Gastrocnemius medialis (tissue), 4 donors: ENCODE measurements at regions not wholly inside any gene's neighbourhood (a gene's known extent, or its start where the extent isn't known, plus 50 kb on each side); places are given as distances from the start of the nearest gene placed in this dataset.
"Not testable (repeated sequence)": the region's sequence is repeated elsewhere in the genome, so short reads cannot be mapped to it uniquely, and the experiment has no call there.

ENCODE experiments used
- CTCF ChIP-seq, 5 experiments: fragments of 450-650 bp in 3 of 5; fragments of 200-600 bp in 2 of 5; sonication (generic) in 2 of 5; IDR thresholded peaks in 4 of 5; conservative IDR thresholded peaks in 1 of 5; 1 replicate in 4 of 5; 2 replicates in 1 of 5; pipeline ENCODE4 v1.5.1; 2016 to 2019; ENCODE audit warnings: antibody characterized with exemption in 5 of 5, mild to moderate bottlenecking in 3 of 5, moderate library complexity in 3 of 5
- POLR2A ChIP-seq, 2 donors: fragments of 450-650 bp; IDR thresholded peaks; one replicate each; pipeline ENCODE4 v1.6.1; 2017; ENCODE audit warnings: antibody characterized with exemption in 2 of 2, mild to moderate bottlenecking in 2 of 2, moderate library complexity in 2 of 2

GRCh38 chr11:129572667-129573066 lies 197.0 kb downstream of the BARX2 start:
- not testable (repeated sequence) for TF ChIP-seq CTCF (IDR thresholded peaks at IDR 0.05 in 4 of 5, conservative IDR thresholded peaks at IDR 0.05 in 1 of 5); POLR2A (IDR thresholded peaks at IDR 0.05)
